ENCODE measurements at regions not wholly inside any gene's neighbourhood (a gene's known extent, or its start where the extent isn't known, plus 50 kb on each side); places are given as distances from the start of the nearest gene placed in this dataset.
"Not testable (repeated sequence)": the region's sequence is repeated elsewhere in the genome, so short reads cannot be mapped to it uniquely, and the experiment has no call there.

- DNase-seq, result peak; percentile 75
Observed at GRCh38 chr19:29006057-29006735, 206.8 kb downstream of the UQCRFS1 start.

GRCh38 chr19:29004796-29005195 is 208.2 kb downstream of the UQCRFS1 start:
- DNase-seq, result no peak

- DNase-seq, result no peak
Observed at GRCh38 chr19:29003641-29004409, 209.1 kb downstream of the UQCRFS1 start.

GRCh38 chr19:29002336-29002735 is 210.6 kb downstream of the UQCRFS1 start:
- DNase-seq, result no peak

- no peak for DNase-seq
Observed at GRCh38 chr19:29001597-29002245, 211.2 kb downstream of the UQCRFS1 start.

GRCh38 chr19:29001141-29001581 is 211.8 kb downstream of the UQCRFS1 start:
- DNase-seq, result no peak

- no peak for DNase-seq
Observed at GRCh38 chr19:28999724-29000433, 213.1 kb downstream of the UQCRFS1 start.

GRCh38 chr19:28998974-28999373 is 214.0 kb downstream of the UQCRFS1 start:
- DNase-seq, result no peak

GRCh38 chr19:28997866-28998265 is 215.1 kb downstream of the UQCRFS1 start:
- DNase-seq, result not testable (repeated sequence)

- no peak for DNase-seq
Observed at GRCh38 chr19:28990522-28990921, 222.4 kb downstream of the UQCRFS1 start.

GRCh38 chr19:28989739-28990138 is 223.2 kb downstream of the UQCRFS1 start:
- DNase-seq, result no peak

GRCh38 chr19:28988066-28988465 is 224.9 kb downstream of the UQCRFS1 start:
- DNase-seq, result no peak

GRCh38 chr19:28987177-28987576 is 225.8 kb downstream of the UQCRFS1 start:
- DNase-seq, result no peak

GRCh38 chr19:28985201-28985600 is 227.8 kb downstream of the UQCRFS1 start:
- DNase-seq, result no peak

GRCh38 chr19:28984315-28984714 is 228.6 kb downstream of the UQCRFS1 start:
- no peak for DNase-seq

- DNase-seq, result no peak
Observed at GRCh38 chr19:28983430-28983829, 229.5 kb downstream of the UQCRFS1 start.

- no peak for DNase-seq
Observed at GRCh38 chr19:28981994-28982393, 231.0 kb downstream of the UQCRFS1 start.

GRCh38 chr19:28981518-28981917 is 231.4 kb downstream of the UQCRFS1 start:
- no peak for DNase-seq

GRCh38 chr19:28980236-28980868 is 232.6 kb downstream of the UQCRFS1 start:
- DNase-seq, result peak; percentile 28

GRCh38 chr19:28977826-28978225 is 235.1 kb downstream of the UQCRFS1 start:
- no peak for DNase-seq

GRCh38 chr19:28972058-28972852 is 240.7 kb downstream of the UQCRFS1 start:
- no peak for DNase-seq

- DNase-seq, result no peak
Observed at GRCh38 chr19:28971513-28971912, 241.4 kb downstream of the UQCRFS1 start.

Measured in fibroblast of skin of right quadriceps (primary cell).